ENCODE measurements at regions not wholly inside any gene's neighbourhood (a gene's known extent, or its start where the extent isn't known, plus 50 kb on each side); places are given as distances from the start of the nearest gene placed in this dataset.
A peak's percentile ranks its signal among the peaks of the same experiment; 100 is the strongest.

DNA sequence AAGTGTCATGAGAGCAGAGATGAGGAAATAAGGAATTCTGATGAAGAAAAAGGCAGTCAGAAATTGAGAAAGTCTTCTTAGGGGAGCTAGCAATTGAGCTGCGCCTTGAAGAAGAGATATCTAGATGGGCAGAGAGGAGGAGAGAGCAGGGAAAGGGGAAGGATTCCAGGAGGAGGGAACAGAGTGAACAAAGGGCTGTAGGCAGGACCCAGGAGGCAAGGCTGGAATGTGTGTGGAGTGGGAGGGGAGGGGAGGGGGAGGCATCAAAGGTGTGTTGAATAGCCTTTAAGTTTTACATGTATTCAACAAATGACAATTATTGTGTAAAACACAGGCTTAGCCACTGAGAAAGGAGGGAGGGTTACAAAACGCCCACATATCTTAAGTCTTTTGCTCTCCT lies 164.5 kb downstream of the TDRD15 start:
- no peak for DNase-seq

GRCh38 chr2:21288739-21289520 lies 165.2 kb downstream of the TDRD15 start:
- no peak for DNase-seq

GRCh38 chr2:21289551-21289950 lies 165.8 kb downstream of the TDRD15 start:
- DNase-seq: no peak

- no peak for DNase-seq
Observed at GRCh38 chr2:21289989-21290388, 166.2 kb downstream of the TDRD15 start.

GRCh38 chr2:21291426-21291825 lies 167.7 kb downstream of the TDRD15 start:
- DNase-seq: no peak

GRCh38 chr2:21294446-21294845 lies 170.7 kb downstream of the TDRD15 start:
- no peak for DNase-seq

DNA sequence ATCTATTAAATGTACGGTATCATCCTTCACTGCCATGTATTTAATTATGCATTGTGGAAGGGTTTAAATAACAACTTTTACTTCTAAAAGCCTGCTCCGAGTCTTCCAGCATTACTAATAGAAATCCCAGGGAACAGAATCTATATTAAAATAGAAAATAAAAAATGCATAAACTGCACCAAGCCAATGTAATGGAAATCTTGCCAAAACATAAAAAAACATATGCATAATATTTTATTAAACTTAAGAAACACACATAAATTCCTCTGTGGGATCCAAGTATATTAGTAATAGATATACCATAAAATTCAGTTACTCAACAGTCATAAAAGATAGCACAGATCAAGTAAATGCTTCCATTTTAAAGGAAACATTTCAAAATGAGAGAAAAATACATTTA lies 175.6 kb downstream of the TDRD15 start:
- no peak for DNase-seq

- no peak for DNase-seq
Observed at GRCh38 chr2:21301871-21302455, 178.2 kb downstream of the TDRD15 start.

DNA sequence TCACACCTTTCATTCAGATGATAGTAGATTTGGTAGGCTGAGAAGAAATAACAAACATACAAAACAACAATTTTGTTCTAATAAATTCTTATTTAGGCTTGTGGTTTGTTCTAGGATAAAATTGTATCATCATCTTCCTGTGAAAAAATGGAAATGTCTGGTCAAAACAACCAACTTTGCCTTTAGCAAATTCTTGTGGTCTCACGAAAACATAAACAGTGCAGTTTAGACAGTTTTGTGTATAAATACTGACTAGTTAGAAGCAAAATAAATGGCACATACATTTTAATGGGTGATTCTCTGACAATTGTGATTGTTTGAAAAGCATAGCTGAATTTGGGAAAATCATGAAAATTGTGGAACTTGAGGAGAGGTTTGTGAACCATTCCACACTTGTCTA lies 180.1 kb downstream of the TDRD15 start:
- no peak for DNase-seq

DNA sequence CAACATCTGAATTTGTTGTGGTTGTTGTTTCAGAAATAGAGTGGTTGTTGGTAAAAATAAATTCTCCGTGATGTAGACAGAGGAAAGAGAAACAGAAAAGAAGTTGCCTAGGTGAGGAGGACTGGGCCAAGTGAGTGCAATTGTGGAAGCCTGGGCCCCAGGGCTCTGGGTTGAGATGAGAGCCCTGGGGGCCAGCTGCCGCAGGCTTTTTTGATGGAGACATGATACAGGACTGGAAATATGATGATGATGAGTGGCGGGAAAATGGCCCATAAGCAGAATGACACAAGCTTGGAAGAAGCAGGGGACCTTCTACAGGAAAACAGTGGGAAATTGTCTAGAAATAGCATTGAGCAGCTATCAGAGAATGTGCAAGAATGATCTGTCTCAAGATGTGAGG lies 181.8 kb downstream of the TDRD15 start:
- DNase-seq: no peak

DNA sequence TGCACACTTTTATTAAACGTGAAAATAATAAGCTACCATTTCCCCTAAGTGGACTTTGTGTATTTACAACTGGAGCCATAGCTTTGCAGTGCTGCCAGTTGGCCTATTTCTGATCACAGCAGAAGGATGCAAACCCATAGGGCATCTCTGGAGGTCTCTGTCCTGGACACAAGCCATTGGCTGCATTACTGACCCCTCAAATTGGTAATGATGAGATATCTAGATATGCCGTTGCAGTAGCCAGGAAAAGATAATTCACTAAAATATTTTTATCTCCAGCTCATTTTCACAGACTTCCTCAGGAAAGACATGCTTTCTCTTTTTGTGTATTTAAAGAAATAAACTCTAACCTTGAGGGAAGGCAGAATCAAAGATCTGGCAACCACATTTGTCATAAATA lies 182.5 kb downstream of the TDRD15 start:
- DNase-seq: no peak

DNA sequence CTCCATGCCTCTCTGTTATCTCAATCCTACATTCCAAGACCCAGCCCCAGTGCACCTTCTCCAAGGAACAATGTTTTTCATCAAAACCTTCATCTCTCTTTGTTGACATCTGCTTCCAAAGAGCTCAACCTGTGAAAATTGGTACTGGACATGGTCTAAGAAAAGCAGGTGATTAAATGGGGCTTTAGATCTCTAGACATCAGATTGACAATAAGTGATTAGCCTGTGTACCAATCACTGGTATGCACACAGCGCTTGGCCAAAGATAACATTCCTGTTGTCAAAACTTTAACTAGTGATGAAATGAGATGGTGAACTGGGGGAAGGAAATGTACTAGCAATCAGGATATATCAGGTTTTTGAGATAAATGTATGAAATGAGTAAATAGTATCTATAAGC lies 183.3 kb downstream of the TDRD15 start:
- no peak for DNase-seq

- DNase-seq: no peak
Observed at GRCh38 chr2:21310493-21310892, 186.7 kb downstream of the TDRD15 start.

DNA sequence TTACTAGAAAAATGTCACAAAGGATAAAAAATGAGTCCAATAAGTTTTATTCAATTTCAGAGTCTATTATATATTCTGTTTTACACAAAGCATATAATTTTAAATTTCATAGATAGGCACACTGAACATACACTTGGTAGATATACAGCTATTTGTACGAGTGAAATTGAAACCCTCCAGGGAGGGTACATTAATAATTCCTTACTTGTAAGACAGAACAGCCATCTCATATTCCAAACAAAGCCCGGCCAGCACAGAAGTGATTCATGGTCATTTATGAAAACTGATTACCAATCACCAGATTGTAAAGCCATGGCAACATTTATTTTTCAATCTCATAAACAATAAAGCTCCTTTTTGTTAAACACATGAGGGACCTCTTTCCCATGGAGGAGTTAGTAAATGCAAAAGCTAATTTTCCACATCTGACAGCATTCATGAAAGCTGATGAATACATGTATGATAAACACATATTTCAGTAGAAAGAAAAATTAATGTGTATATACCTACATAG lies 190.6 kb downstream of the TDRD15 start:
- DNase-seq: no peak

- DNase-seq: peak; percentile 18
Observed at GRCh38 chr2:21317131-21317530, 193.4 kb downstream of the TDRD15 start.

- no peak for DNase-seq
Observed at GRCh38 chr2:21318263-21318662, 194.5 kb downstream of the TDRD15 start.

DNA sequence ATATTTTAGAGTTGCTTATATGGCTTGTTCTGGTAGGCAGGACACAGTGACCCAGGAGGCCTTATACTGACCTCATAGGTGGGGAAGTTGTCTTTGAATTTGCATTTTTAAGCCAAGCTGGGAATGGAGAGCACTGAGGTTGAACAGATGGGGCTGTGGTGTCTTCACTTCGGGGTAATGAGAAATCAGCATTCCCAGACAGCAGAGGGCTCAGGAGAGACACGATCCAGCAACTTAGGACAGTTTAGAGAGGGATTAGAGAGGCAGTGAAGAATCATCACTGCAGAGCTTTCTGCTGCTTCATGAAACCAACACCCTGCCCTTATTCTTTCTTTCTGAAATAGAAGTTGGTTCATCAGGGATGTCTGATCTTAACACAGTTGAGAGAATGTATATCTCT lies 202.4 kb downstream of the TDRD15 start:
- DNase-seq: no peak

GRCh38 chr2:21328177-21328576 lies 204.4 kb downstream of the TDRD15 start:
- no peak for DNase-seq

- no peak for DNase-seq
Observed at GRCh38 chr2:21330786-21331391, 207.1 kb downstream of the TDRD15 start.

DNA sequence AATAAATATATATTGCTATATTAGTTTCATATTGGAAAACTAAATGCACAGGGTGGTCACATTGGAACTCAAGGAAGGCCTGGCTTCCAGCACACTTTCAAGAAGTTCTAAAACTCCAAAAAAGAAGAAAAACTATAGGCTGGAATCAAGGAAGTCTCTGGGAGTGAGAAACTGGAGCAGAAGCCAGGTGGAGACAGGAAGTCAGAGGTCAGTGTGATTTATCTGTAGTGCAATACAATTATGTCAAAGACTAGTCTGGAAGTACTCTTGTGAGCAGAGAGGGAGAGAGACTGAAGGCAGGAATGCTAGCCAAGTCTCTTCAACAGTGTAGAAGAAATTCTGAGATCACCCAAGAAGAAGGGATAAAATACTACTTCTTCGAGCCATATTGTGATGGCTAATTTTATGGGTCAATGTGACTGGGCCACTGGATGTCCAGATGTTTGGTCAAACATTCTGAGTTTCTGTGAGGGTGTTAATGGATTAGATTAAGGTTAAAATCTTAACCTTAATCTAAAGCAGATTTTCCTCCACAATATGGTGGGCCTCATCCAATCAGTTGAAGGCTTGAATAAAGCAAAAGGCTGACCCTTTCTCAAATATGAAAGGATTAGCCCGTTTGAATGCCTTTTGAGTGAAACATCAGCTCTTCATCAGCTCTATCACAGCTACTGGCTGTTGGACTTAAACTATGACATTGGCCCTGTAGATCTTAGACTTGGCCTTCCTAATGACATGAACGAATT lies 208.0 kb downstream of the TDRD15 start:
- DNase-seq: no peak

GRCh38 chr2:21332993-21333625 lies 209.3 kb downstream of the TDRD15 start:
- DNase-seq: no peak

GRCh38 chr2:21333684-21334083 lies 209.9 kb downstream of the TDRD15 start:
- DNase-seq: no peak

- DNase-seq: no peak
Observed at GRCh38 chr2:21346984-21347383, 223.2 kb downstream of the TDRD15 start.

Measured in fibroblast of skin of right quadriceps (primary cell).